Small intestine (tissue), 7 donors: ENCODE measurements at regions not wholly inside any gene's neighbourhood (a gene's known extent, or its start where the extent isn't known, plus 50 kb on each side); places are given as distances from the start of the nearest gene placed in this dataset.

ENCODE experiments used
- DNase-seq, 2 donors: peaks; one replicate each; pipeline versions ENCODE4 v3.0.0 to v3.0.0-alpha.2; 2013
- FAIRE-seq: peaks from 2 replicates; lab custom pipeline; 2012; peaks lifted over from hg19 to GRCh38; lab: Jason Lieb, UNC
- H3K27ac ChIP-seq, 3 donors: one replicate each; pipeline ENCODE4 v1.5.1; 2013; ENCODE audit warnings: low read length in 2 of 3, mild to moderate bottlenecking in 2 of 3, control low read depth in 1 of 3, inconsistent platforms in 1 of 3, low read depth in 1 of 3, moderate library complexity in 1 of 3
- H3K27me3 ChIP-seq, 3 donors: one replicate each; pipeline ENCODE4 v1.6.1; 2013; ENCODE audit warnings: low read length in 3 of 3, inconsistent platforms in 1 of 3; ENCODE audit not compliant: control insufficient read depth in 3 of 3, insufficient read depth in 3 of 3
- H3K36me3 ChIP-seq, 3 donors: one replicate each; pipeline ENCODE4 v1.6.1; 2013; ENCODE audit warnings: low read length in 3 of 3, inconsistent platforms in 1 of 3, low read depth in 1 of 3, mild to moderate bottlenecking in 1 of 3, moderate library complexity in 1 of 3; ENCODE audit not compliant: control insufficient read depth in 3 of 3, insufficient read depth in 2 of 3
- H3K4me1 ChIP-seq, 3 donors: one replicate each; pipeline ENCODE4 v1.6.1; 2013; ENCODE audit warnings: low read length in 2 of 3, inconsistent platforms in 1 of 3, low read depth in 1 of 3, mild to moderate bottlenecking in 1 of 3, moderate library complexity in 1 of 3; ENCODE audit not compliant: control insufficient read depth in 3 of 3, insufficient read depth in 2 of 3
- H3K4me3 ChIP-seq, 3 donors: one replicate each; pipeline ENCODE4 v1.5.1; 2013; ENCODE audit warnings: low read length in 3 of 3, control low read depth in 1 of 3, inconsistent platforms in 1 of 3, low read depth in 1 of 3, mild to moderate bottlenecking in 1 of 3, moderate library complexity in 1 of 3
- H3K9me3 ChIP-seq, 2 donors: one replicate each; pipeline ENCODE4 v1.6.1; 2013; ENCODE audit warnings: low read depth in 1 of 2, low read length in 1 of 2; ENCODE audit not compliant: control insufficient read depth in 2 of 2, insufficient read depth in 1 of 2
- WGBS, 3 donors: extraction: QIAGEN DNeasy Blood & Tissue Kit; methylation state at CpG; one replicate each; pipeline ENCODE4 v1.1.7; 2013; 5-methylcytosine and 5-hydroxymethylcytosine counted together
- donor health status: healthy with polysubstance abuse.
- donor health status: control.
- donor health status: control.
- donor health status: Bipolar disorder and iron deficiency.
- donor health status: healthy.

DNA sequence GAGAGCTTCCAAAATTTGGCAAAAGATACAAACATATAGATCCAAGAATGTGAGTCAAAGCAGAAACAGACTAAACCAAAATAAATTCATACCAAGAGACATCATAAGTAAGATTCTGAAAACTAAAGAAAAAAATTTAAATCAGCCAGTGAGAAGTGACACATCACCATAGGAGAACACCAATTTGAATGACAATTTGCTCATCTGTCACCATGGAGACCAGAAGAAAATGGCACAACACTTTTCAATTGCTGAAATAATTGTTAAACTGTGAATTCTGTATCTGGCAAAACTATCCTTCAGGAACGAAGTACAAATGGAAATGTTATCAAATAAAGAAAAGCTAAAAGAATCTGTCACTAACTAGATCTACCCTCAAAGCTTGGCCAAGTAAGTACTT lies 864.3 kb downstream of the BRD1 start:
- H3K4me1 ChIP-seq, result no peaks in the 10 kb centered on the region
- no peak for DNase-seq
- no peaks in the 10 kb centered on the region for H3K27me3 ChIP-seq
- H3K4me3 ChIP-seq, result no peak overlapping the region
- no peaks in the 10 kb centered on the region for H3K36me3 ChIP-seq
- FAIRE-seq, result no peak
- H3K27ac ChIP-seq, result no peak overlapping the region
- WGBS, 3 donors, result 44 to 54% (median 50%) methylated on average over 1 of the region's 1 CpG
- H3K9me3 ChIP-seq, result no peaks in the 10 kb centered on the region

DNA sequence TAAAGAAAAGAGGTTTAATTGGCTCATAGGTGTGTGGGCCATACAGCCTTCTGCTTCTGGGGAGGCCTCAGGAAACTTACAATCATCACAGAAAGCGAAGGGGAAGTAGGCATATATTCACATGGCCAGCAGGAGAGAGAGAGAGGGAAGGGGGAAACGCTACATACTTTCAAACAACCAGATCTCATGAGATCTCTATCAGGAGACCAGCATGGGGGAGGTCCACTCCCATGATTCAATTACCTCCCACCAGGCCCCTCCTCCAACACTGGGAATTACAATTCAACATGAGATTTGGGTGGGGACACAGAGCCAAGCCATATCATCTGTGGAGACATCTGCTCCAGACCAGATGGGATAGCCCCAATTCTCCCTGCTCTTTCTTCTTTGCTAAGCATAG lies 866.0 kb downstream of the BRD1 start:
- no peak for DNase-seq
- FAIRE-seq, result no peak
- Histone ChIP-seq H3K4me1 (no peaks in the 10 kb centered on the region), H3K9me3 (no peaks in the 10 kb centered on the region), H3K4me3 (no peak overlapping the region), H3K27ac (no peak overlapping the region), H3K36me3 (no peaks in the 10 kb centered on the region), H3K27me3 (no peaks in the 10 kb centered on the region)
- 63 to 80% (median 73%) methylated on average over 2 of the region's 2 CpGs for WGBS, 3 donors

- Histone ChIP-seq H3K4me3 (no peak overlapping the region), H3K36me3 (no peaks in the 10 kb centered on the region), H3K9me3 (no peaks in the 10 kb centered on the region), H3K27ac (no peak overlapping the region), H3K4me1 (no peaks in the 10 kb centered on the region), H3K27me3 (no peaks in the 10 kb centered on the region)
- 47 to 60% (median 52%) methylated on average over 9 of the region's 9 CpGs for WGBS, 3 donors
- no peak for DNase-seq
- FAIRE-seq, result no peak
Observed at GRCh38 chr22:48960980-48961660, 866.6 kb downstream of the BRD1 start.

DNA sequence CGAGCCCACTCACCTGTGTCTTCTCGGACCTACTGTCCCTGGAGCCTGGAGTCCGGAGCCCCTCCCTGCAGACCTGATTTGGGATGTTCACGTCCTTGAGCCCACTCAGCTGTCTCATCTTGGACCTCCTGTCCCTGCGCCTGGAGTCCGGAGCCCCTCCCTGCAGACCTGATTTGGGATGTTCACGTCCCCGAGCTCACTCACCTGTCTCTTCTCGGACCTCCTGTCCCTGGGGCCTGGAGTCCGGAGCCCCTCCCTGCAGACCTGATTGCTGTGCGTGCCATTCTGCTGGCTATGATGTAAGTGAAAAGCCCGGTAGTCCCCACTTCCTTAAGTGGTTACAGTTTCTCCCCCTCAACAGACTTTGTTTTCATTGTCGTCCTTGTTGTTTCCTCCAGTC lies 867.1 kb downstream of the BRD1 start:
- FAIRE-seq, result no peak
- Histone ChIP-seq H3K27me3 (no peaks in the 10 kb centered on the region), H3K9me3 (no peaks in the 10 kb centered on the region), H3K4me1 (no peaks in the 10 kb centered on the region), H3K27ac (no peak overlapping the region), H3K4me3 (no peak overlapping the region), H3K36me3 (no peaks in the 10 kb centered on the region)
- 67 to 71% (median 69%) methylated on average over 13 of the region's 13 CpGs for WGBS, 3 donors
- no peak for DNase-seq

DNA sequence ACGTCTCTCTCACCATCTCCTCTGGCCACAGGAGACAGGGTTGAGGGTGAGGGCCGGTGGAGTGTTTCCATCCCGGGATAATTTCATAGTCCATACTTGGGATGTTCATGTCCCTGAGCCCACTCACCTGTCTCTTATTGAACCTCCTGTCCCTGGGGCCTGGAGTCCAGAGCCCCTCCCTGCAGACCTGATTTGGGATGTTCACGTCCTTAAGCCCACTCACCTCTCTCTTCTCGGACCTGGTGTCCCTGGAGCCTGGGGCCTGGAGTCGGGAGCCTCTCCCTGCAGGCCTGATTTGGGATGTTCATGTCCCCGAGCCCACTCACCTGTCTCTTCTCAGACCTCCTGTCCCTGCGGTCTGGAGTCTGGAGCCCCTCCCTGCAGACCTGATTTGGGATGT lies 868.2 kb downstream of the BRD1 start:
- no peak overlapping the region for H3K27ac ChIP-seq
- FAIRE-seq, result no peak
- 82 to 86% (median 85%) methylated on average over 8 of the region's 8 CpGs for WGBS, 3 donors
- H3K27me3 ChIP-seq, result no peaks in the 10 kb centered on the region
- H3K4me3 ChIP-seq, result no peak overlapping the region
- H3K36me3 ChIP-seq, result no peaks in the 10 kb centered on the region
- DNase-seq, result no peak
- H3K9me3 ChIP-seq, result no peaks in the 10 kb centered on the region
- no peaks in the 10 kb centered on the region for H3K4me1 ChIP-seq

GRCh38 chr22:48957987-48958321 lies 869.7 kb downstream of the BRD1 start:
- Histone ChIP-seq H3K4me3 (no peak overlapping the region), H3K27ac (no peak overlapping the region), H3K27me3 (no peaks in the 10 kb centered on the region), H3K9me3 (no peaks in the 10 kb centered on the region), H3K4me1 (no peaks in the 10 kb centered on the region), H3K36me3 (no peaks in the 10 kb centered on the region)
- WGBS, 3 donors, result 64 to 82% (median 65%) methylated on average over 5 of the region's 5 CpGs
- DNase-seq (no peak), FAIRE-seq (no peak)

- WGBS, 3 donors, result 90 to 94% (median 93%) methylated on average over 20 to 21 of the region's 21 CpGs
- no peak for FAIRE-seq
- Histone ChIP-seq H3K36me3 (no peaks in the 10 kb centered on the region), H3K4me1 (no peaks in the 10 kb centered on the region), H3K4me3 (no peak overlapping the region), H3K9me3 (no peaks in the 10 kb centered on the region), H3K27ac (no peak overlapping the region), H3K27me3 (no peaks in the 10 kb centered on the region)
- DNase-seq, result no peak
Observed at GRCh38 chr22:48957311-48957986, 870.2 kb downstream of the BRD1 start.

- FAIRE-seq, result no peak
- no peak overlapping the region for H3K4me3 ChIP-seq
Observed at GRCh38 chr22:48955351-48956311, 872.0 kb downstream of the BRD1 start.

More at GRCh38 chr22:48955351-48956311, 872.0 kb downstream of the BRD1 start:
- Histone ChIP-seq H3K9me3 (no peaks in the 10 kb centered on the region), H3K27me3 (no peaks in the 10 kb centered on the region), H3K4me1 (no peaks in the 10 kb centered on the region), H3K36me3 (no peaks in the 10 kb centered on the region), H3K27ac (no peak overlapping the region)
- DNase-seq, result no peak
- 76 to 85% (median 83%) methylated on average over 35 to 36 of the region's 36 CpGs for WGBS, 3 donors
